CD4-positive, alpha-beta T cell (primary cell): ENCODE measurements at regions not wholly inside any gene's neighbourhood (a gene's known extent, or its start where the extent isn't known, plus 50 kb on each side); places are given as distances from the start of the nearest gene placed in this dataset.

Experiments used
- ATAC-seq: fragments of 200-7000 bp; cut with Tn5 transposase; one replicate; pipeline ENCODE4 v1.10.0; 2022; ENCODE audit warnings: mild to moderate bottlenecking; ENCODE audit not compliant: poor library complexity
- CTCF ChIA-PET: fragments of 350-600 bp; sonication (Branson Sonifier 250); formaldehyde crosslinking; loops from one replicate; lab custom pipeline; 2021; ENCODE audit warnings: antibody characterized with exemption, inconsistent platforms; lab: Charles Lee
- POLR2A ChIA-PET: fragments of 350-600 bp; sonication (Branson Sonifier 250); formaldehyde crosslinking; loops from one replicate; lab custom pipeline; 2021; ENCODE audit warnings: antibody characterized with exemption, inconsistent platforms; lab: Charles Lee
- DNase-seq, 14 experiments: peaks; one replicate each; pipeline ENCODE4 v3.0.0-alpha.2; 2013 to 2020; ENCODE audit warnings: mixed read lengths in 2 of 14
- H3K27ac ChIP-seq, 2 donors: one replicate each; pipeline versions ENCODE4 v1.5.1 to v1.7.0; 2013; ENCODE audit warnings: low read length in 2 of 2, low read depth in 1 of 2, mild to moderate bottlenecking in 1 of 2
- H3K27me3 ChIP-seq, 2 experiments: 1 replicate in 1 of 2; 2 replicates in 1 of 2; pipeline versions ENCODE4 v1.6.1 to v1.7.0; 2013; ENCODE audit warnings: low read length in 2 of 2, control low read depth in 1 of 2, mild to moderate bottlenecking in 1 of 2, moderate library complexity in 1 of 2; ENCODE audit not compliant: insufficient read depth in 2 of 2, control insufficient read depth in 1 of 2
- H3K36me3 ChIP-seq: one replicate; pipeline ENCODE4 v1.6.1; 2013; ENCODE audit warnings: low read length, control low read depth; ENCODE audit not compliant: insufficient read depth
- H3K4me1 ChIP-seq: one replicate; pipeline ENCODE4 v1.6.1; 2013; ENCODE audit warnings: low read length, control low read depth; ENCODE audit not compliant: insufficient read depth
- H3K4me3 ChIP-seq: one replicate; pipeline ENCODE4 v1.5.1; 2013; ENCODE audit warnings: mild to moderate bottlenecking, low read length, moderate library complexity
- H3K9me3 ChIP-seq, 2 experiments: 1 replicate in 1 of 2; 2 replicates in 1 of 2; pipeline versions ENCODE4 v1.6.1 to v1.7.0; 2013; ENCODE audit warnings: low read length in 2 of 2, mild to moderate bottlenecking in 2 of 2, control low read depth in 1 of 2, moderate library complexity in 1 of 2; ENCODE audit not compliant: control insufficient read depth in 1 of 2, insufficient read depth in 1 of 2
- H3K27ac Mint-ChIP-seq: one replicate; pipeline ENCODE4 v1.8.0; 2020; ENCODE audit warnings: mixed read lengths
- H3K27me3 Mint-ChIP-seq: one replicate; pipeline ENCODE4 v1.8.0; 2021; ENCODE audit warnings: mixed read lengths
- H3K36me3 Mint-ChIP-seq: one replicate; pipeline ENCODE4 v1.8.0; 2021; ENCODE audit warnings: low read depth, mixed read lengths
- H3K4me1 Mint-ChIP-seq: one replicate; pipeline ENCODE4 v1.8.0; 2021; ENCODE audit warnings: low read depth, mixed read lengths
- H3K4me3 Mint-ChIP-seq: one replicate; pipeline ENCODE4 v1.8.0; 2020; ENCODE audit warnings: mild to moderate bottlenecking, mixed read lengths
- H3K9me3 Mint-ChIP-seq: one replicate; pipeline ENCODE4 v1.8.0; 2020; ENCODE audit warnings: mixed read lengths
- intact Hi-C, 2 experiments: fragments of 100-400 bp; cut with DNase I in 1 of 2; cut with micrococcal nuclease in 1 of 2; formaldehyde crosslinking; loops; one replicate each; pipeline versions ENCODE4 v1.15.1 to v1.9.0; 2023 to 2025; cut with DNase I, micrococcal nuclease
- TF ChIP-seq, protein P1 (sequence below): fragments of 200-600 bp; IDR thresholded peaks from one replicate; pipeline ENCODE4 v1.8.0; 2022; ENCODE audit warnings: antibody characterized with exemption, mild to moderate bottlenecking

DNA sequence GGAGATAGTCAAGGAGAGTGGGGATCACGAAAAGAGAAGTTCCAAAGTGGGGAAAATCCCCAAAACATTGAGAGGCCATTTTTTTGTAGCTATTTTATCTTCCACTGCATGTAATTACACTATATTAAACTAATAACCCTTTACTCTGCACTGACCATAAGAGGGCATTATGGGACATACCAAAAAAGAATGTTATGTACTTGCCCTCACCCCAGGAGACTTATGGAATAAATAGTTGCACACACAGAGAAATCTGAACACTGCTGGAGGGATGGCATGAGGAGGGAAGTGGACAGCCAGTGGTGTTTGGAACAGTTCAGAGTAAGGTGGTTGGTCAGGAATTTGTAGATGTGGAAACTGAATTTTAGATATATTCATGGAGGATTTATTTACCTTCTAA is 422.9 kb downstream of the SNAPC1 start:
- Mint-ChIP-seq H3K4me1 (no peaks in the 10 kb centered on the region), H3K27ac (no peak overlapping the region), H3K4me3 (no peak overlapping the region), H3K36me3 (no peaks in the 10 kb centered on the region), H3K9me3 (no peaks in the 10 kb centered on the region), H3K27me3 (peaks cover 35% of the 10 kb centered on the region)
- POLR2A ChIA-PET = no interaction called here
- no peaks in the 10 kb centered on the region for H3K9me3 ChIP-seq
- DNase-seq = no peak
- H3K27me3 ChIP-seq = no peaks in the 10 kb centered on the region
- H3K4me3 ChIP-seq = no peak overlapping the region
- TF ChIP-seq, protein P1, sequence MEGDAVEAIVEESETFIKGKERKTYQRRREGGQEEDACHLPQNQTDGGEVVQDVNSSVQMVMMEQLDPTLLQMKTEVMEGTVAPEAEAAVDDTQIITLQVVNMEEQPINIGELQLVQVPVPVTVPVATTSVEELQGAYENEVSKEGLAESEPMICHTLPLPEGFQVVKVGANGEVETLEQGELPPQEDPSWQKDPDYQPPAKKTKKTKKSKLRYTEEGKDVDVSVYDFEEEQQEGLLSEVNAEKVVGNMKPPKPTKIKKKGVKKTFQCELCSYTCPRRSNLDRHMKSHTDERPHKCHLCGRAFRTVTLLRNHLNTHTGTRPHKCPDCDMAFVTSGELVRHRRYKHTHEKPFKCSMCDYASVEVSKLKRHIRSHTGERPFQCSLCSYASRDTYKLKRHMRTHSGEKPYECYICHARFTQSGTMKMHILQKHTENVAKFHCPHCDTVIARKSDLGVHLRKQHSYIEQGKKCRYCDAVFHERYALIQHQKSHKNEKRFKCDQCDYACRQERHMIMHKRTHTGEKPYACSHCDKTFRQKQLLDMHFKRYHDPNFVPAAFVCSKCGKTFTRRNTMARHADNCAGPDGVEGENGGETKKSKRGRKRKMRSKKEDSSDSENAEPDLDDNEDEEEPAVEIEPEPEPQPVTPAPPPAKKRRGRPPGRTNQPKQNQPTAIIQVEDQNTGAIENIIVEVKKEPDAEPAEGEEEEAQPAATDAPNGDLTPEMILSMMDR = no peak
- H3K27ac ChIP-seq = no peak overlapping the region
- H3K36me3 ChIP-seq = no peaks in the 10 kb centered on the region
- CTCF ChIA-PET = no interaction called here
- intact Hi-C loops = no loop called here
- no peak for ATAC-seq
- no peaks in the 10 kb centered on the region for H3K4me1 ChIP-seq

DNA sequence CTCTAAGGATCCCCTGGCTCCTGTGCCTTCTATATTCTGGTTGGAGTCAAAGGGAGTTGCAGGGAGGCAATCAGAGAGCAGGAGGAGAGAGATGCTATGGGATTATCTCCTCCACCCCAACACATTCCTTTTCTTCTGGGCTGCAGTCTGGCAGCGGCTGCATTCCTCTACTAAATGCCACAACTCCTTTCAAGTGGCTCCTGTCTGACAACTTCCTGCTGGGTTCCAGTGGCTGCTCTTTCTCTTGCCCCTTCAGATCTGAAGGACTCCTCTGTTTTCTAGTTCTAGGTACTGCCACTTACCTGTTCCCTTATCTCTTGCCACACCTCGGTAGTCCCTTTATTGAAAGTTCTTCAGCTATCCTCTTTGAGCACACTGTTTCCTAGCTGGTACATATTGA is 425.0 kb downstream of the SNAPC1 start:
- ATAC-seq (no peak), DNase-seq (no peak)
- Histone ChIP-seq H3K9me3 (no peaks in the 10 kb centered on the region), H3K36me3 (no peaks in the 10 kb centered on the region), H3K4me3 (no peak overlapping the region), H3K4me1 (no peaks in the 10 kb centered on the region), H3K27ac (no peak overlapping the region), H3K27me3 (no peaks in the 10 kb centered on the region)
- Mint-ChIP-seq H3K4me3 (no peak overlapping the region), H3K9me3 (no peaks in the 10 kb centered on the region), H3K36me3 (no peaks in the 10 kb centered on the region), H3K27ac (no peak overlapping the region), H3K4me1 (no peaks in the 10 kb centered on the region), H3K27me3 (peaks cover 40% of the 10 kb centered on the region)
- CTCF ChIA-PET = no interaction called here
- POLR2A ChIA-PET = no interaction called here
- TF ChIP-seq, protein P1 = no peak
- intact Hi-C loops = no loop called here

DNA sequence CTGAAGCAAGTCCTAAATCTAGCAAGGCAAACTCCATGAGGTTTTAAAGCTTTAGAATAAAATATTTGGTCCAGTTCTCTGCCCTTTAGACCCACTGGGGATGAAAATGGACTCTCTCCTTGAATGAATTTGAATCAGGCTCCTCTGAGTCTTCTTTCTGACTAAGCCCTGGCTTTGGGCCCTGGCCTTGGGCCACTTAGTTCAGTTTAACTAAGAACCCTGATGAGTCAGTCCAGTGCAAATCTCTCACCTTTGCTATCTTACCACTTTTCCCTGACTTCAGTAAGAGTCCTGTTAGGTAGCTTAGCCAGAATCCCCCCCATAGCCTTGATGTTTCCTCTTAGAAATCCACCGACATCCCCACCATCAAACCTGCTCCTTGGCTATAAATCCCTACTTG is 427.5 kb downstream of the SNAPC1 start:
- Histone ChIP-seq H3K9me3 (no peaks in the 10 kb centered on the region), H3K36me3 (no peaks in the 10 kb centered on the region), H3K4me3 (no peak overlapping the region), H3K27ac (no peak overlapping the region), H3K27me3 (no peaks in the 10 kb centered on the region), H3K4me1 (no peaks in the 10 kb centered on the region)
- Mint-ChIP-seq H3K4me3 (no peak overlapping the region), H3K36me3 (no peaks in the 10 kb centered on the region), H3K27ac (no peak overlapping the region), H3K27me3 (peaks cover 40% of the 10 kb centered on the region), H3K4me1 (no peaks in the 10 kb centered on the region), H3K9me3 (no peaks in the 10 kb centered on the region)
- TF ChIP-seq, protein P1 = no peak
- intact Hi-C loops = no loop called here
- DNase-seq = no peak
- POLR2A ChIA-PET = no interaction called here
- CTCF ChIA-PET = no interaction called here
- no peak for ATAC-seq
